Stimulated activated effector memory CD8-positive, alpha-beta T cell treated with anti-CD3 and anti-CD28 coated beads, Interleukin-12 subunit alpha, Interleukin-12 subunit beta, amount 100 ng/mL, for 72 hours (primary cell): ENCODE measurements at regions not wholly inside any gene's neighbourhood (a gene's known extent, or its start where the extent isn't known, plus 50 kb on each side); places are given as distances from the start of the nearest gene placed in this dataset.
"Not testable (repeated sequence)": the region's sequence is repeated elsewhere in the genome, so short reads cannot be mapped to it uniquely, and the experiment has no call there.

ENCODE experiments used
- ATAC-seq: fragments of 150-1000 bp; cut with Tn5 transposase; 2 replicates; pipeline ENCODE4 v1.10.0; 2021
- DNase-seq, 2 donors: peaks; one replicate each; pipeline ENCODE4 v3.0.0; 2021 to 2022; ENCODE audit warnings: low spot score in 2 of 2
- H3K27ac Mint-ChIP-seq: one replicate; pipeline ENCODE4 v1.8.0; 2022; ENCODE audit warnings: mild to moderate bottlenecking, mixed read lengths
- H3K36me3 Mint-ChIP-seq: one replicate; pipeline ENCODE4 v1.8.0; 2022; ENCODE audit warnings: mild to moderate bottlenecking, mixed read lengths
- H3K4me1 Mint-ChIP-seq: one replicate; pipeline ENCODE4 v1.8.0; 2022; ENCODE audit warnings: mixed read lengths
- H3K4me3 Mint-ChIP-seq: one replicate; pipeline ENCODE4 v1.8.0; 2022; ENCODE audit warnings: mild to moderate bottlenecking, mixed read lengths
- H3K9me3 Mint-ChIP-seq: one replicate; pipeline ENCODE4 v1.8.0; 2022; ENCODE audit warnings: mixed read lengths

DNA sequence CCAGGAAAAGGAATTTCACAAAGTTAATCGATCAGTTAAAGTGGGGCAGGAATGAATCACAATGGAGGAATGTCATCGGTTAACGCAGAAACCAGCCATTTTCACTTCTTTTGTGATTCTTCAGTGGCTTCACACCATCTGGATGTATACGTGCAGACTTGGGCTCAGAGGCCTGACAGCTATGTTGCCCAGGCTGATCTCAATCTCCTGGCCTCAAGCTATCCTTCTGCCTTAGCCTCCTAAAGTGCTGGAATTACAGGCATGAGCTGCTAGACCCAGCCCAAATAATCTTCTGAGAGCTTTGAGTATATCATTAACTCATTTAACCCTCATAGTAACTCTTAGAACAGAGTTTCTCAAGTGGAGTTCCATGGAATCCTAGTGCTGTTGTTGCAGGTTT is 126.5 kb upstream of the VANGL1 start:
- DNase-seq, result no peak
- Mint-ChIP-seq H3K27ac (no peak overlapping the region), H3K36me3 (no peaks in the 10 kb centered on the region), H3K9me3 (no peaks in the 10 kb centered on the region), H3K4me3 (no peak overlapping the region), H3K4me1 (no peaks in the 10 kb centered on the region)
- no peak for ATAC-seq

DNA sequence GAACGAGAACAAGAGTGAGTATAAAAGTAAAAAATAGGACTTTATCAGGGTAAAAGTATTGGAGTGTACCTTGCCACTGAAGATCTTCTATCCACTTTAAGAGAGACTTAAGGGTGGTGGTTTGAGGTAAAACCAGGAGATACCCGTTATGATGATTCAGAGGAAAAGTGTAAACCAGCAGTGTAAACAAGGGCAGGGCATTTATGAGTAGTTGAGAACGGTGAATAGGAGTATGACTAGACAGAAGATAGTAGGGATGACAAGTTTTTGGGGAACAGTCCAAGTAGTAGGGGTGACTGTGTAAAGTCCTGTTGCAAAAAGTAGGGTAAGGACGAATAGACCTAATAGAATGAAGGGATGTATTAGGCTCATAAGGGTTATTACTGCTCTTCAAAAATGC is 131.5 kb upstream of the VANGL1 start:
- not testable (repeated sequence) for H3K36me3 Mint-ChIP-seq, ATAC-seq, H3K27ac Mint-ChIP-seq, H3K4me3 Mint-ChIP-seq, DNase-seq, H3K4me1 Mint-ChIP-seq, H3K9me3 Mint-ChIP-seq

DNA sequence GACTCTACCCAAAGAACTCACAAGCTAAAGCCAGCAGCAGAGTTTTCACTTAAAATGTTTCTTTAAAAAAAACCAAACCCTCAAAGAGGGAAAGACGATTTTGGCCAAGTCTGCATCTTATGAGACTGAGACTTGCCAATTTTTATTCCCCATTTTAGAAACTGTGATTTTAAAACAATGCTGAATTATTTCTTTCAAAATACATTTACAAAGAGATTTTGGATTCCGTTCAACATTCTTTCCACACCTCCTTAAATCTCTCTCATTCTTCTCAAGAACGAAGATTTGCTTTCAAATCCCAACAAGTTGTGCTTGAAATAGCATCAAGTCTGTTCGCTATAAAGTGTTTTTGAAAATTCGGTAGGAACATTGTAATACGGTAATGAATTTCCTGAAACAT is 133.9 kb upstream of the VANGL1 start:
- no peaks in the 10 kb centered on the region for H3K9me3 Mint-ChIP-seq
- no peak overlapping the region for H3K4me3 Mint-ChIP-seq
- H3K4me1 Mint-ChIP-seq, result no peaks in the 10 kb centered on the region
- DNase-seq, result no peak
- ATAC-seq, result no peak
- H3K36me3 Mint-ChIP-seq, result no peaks in the 10 kb centered on the region
- H3K27ac Mint-ChIP-seq, result no peak overlapping the region

DNA sequence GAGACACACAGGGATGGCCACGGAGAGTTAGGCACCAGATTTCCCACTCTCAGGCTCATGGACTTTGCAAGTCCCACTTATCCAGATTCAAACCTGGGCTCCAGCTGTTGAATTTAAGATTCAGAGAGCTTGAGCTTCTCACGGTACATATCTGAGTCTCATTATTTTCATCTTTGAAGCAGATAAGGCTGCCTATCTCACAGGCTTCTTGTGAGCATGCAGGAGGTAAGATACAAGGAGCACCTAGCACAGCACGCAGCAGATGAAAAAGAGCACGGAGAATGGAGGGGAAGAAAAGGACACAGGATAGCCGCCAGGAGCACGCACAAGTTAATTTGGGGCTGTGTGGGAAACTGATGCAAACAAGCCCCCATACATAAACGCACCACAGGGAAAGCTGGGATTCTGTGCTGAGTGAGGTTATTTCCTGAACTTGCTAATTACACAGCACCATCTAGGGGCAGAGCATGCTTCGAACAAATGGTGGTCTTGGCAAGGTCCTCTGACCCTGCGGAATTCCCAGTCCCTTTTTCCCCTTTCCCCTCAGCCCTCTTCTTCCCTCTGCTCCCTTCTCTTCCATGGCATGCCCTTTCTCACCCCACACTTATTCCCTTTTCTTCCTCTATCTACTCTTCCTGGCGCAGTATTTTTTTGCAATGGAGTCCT is 134.7 kb upstream of the VANGL1 start:
- ATAC-seq, result no peak
- no peak overlapping the region for H3K4me3 Mint-ChIP-seq
- H3K4me1 Mint-ChIP-seq, result no peaks in the 10 kb centered on the region

DNA sequence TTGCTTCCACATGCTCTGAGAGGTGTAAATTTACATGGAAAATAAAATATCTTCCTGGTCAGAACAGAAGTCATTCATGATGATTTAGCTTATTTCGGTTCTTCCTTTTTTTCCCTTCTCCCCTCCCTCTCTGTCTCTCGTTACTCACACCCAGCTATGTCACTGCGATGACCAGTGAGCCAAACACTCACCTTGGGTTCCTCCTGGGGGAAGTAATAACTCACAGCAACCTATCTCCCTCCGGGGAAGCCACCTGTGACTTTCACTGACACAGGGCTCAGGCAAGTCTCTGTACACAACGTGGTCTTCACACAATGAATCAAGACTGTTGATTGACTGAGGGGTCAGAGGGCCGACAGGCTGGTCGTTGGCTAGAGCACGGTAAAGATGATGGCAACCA is 135.3 kb upstream of the VANGL1 start:
- DNase-seq (no peak), ATAC-seq (no peak)
- no peak overlapping the region for H3K27ac Mint-ChIP-seq
- H3K4me1 Mint-ChIP-seq, result no peaks in the 10 kb centered on the region
- H3K4me3 Mint-ChIP-seq, result no peak overlapping the region
- no peaks in the 10 kb centered on the region for H3K36me3 Mint-ChIP-seq
- H3K9me3 Mint-ChIP-seq, result no peaks in the 10 kb centered on the region

More for the DNA sequence above, 134.7 kb upstream of the VANGL1 start:
- Mint-ChIP-seq H3K36me3 (no peaks in the 10 kb centered on the region), H3K9me3 (no peaks in the 10 kb centered on the region), H3K27ac (no peak overlapping the region)
- no peak for DNase-seq

DNA sequence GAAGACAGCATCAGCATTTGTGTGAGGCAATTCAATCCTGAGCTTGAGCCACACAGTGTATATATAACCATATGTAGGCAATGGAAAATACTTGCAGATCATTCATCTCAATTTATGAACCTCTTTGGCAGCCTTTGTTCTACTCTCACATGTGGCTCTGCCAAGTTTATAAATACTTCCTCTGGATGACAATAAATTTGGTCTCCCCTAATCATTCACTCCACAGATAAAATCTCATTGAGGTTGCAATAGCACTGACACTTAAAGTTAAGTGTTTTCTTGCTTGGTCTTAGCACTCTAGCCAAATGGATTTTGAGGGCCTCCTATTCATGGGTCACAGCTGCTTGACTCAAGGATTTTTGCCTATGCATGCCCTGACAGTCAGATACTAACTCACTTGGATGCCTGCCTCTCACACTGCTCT is 136.6 kb upstream of the VANGL1 start:
- H3K4me3 Mint-ChIP-seq, result no peak overlapping the region
- H3K9me3 Mint-ChIP-seq, result no peaks in the 10 kb centered on the region
- no peak overlapping the region for H3K27ac Mint-ChIP-seq
- no peaks in the 10 kb centered on the region for H3K4me1 Mint-ChIP-seq
- DNase-seq (no peak), ATAC-seq (no peak)
- no peaks in the 10 kb centered on the region for H3K36me3 Mint-ChIP-seq

DNA sequence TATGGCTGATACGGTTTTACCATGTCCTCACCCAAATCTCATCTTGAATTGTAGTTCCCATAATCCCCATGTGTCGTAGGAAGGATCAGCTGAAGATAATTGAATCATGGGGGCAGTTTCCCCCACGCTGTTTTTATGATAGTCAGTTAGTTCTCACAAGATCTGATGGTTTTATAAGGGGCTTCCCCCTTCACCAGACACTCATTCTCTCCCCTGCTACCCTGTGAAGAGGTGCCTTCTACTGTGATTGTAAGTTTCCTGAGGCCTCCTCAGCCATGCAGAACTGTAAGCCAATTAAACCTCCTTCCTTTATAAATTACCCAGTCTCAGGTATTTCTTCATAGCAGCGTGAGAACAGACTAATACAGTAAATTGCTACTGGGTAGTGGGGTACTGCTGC is 139.6 kb upstream of the VANGL1 start:
- not testable (repeated sequence) for H3K27ac Mint-ChIP-seq, H3K4me3 Mint-ChIP-seq

DNA sequence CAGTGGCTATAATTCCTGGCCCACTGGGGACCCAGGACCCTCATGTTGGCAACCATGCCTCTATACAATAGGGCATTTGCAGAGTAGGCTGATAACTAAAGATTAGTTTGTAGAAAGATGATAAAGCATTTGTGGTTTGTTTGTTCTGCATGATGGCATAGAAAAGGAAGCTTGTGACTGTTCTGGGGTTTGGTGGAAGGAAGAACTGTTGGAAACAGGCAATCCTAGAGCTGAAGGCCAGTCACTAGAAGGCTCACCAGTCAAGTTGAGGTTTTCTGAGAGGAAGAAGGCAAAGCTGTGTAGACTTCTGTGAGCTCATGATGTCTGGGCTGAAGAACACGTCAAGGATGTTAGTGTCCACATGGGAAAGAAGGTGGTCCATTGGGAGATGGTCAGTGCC is 140.3 kb upstream of the VANGL1 start:
- Mint-ChIP-seq H3K27ac (no peak overlapping the region), H3K36me3 (no peaks in the 10 kb centered on the region), H3K4me3 (no peak overlapping the region), H3K4me1 (no peaks in the 10 kb centered on the region), H3K9me3 (no peaks in the 10 kb centered on the region)
- DNase-seq (no peak), ATAC-seq (no peak)

More for the DNA sequence above, 139.6 kb upstream of the VANGL1 start:
- ATAC-seq, H3K4me1 Mint-ChIP-seq, DNase-seq, H3K36me3 Mint-ChIP-seq, H3K9me3 Mint-ChIP-seq: not testable (repeated sequence)

DNA sequence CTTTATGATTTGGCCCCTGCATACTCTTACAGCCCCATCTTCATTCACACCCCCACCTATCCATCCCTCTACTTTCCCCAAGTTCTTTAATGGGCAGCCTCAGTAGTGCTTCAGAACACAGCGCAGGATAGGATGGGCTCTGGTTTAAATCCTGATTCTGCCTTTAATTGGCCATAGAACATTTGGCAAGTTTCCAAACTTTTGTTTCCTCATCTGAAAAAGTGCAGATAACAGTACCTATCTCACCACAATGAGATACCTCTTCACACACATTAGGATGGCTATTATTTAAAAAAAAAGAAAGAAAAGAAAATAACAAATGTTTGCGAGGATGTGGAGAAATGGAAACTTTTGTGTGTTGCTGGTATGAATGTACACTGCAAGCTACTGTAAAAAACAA is 142.5 kb upstream of the VANGL1 start:
- H3K4me3 Mint-ChIP-seq, result no peak overlapping the region
- H3K9me3 Mint-ChIP-seq, result no peaks in the 10 kb centered on the region
- H3K27ac Mint-ChIP-seq, result no peak overlapping the region
- no peaks in the 10 kb centered on the region for H3K36me3 Mint-ChIP-seq
- no peak for DNase-seq
- no peaks in the 10 kb centered on the region for H3K4me1 Mint-ChIP-seq
- ATAC-seq, result no peak

DNA sequence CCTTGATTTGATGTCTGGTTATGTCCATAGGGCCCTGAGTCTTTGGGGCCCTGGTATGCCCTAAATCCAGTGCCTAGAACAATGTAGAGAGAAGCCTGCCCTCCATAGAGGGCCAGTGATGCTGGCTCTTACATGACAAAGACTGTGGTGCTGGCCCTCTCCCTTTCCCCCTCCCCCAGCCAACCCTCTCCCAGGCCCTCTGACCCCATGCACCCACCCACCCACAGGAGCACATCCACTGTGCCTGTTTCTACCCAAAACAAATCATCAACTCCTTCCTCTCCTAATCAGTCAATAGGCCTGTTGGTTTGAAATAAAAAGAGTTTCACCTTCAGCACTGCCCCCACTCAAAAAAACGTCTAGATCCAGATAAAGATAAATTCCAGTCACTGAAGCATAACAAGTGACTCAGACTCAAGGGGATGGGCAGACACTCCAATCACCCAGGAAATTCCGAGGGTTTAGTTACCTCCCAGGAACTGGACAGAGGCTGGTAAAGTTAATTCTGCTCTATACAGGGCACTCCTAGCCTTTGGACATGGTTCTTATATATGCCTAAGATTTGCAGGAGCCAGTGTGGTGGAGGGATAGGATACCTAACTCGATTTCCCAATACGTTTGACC is 144.8 kb upstream of the VANGL1 start:
- DNase-seq, result no peak

DNA sequence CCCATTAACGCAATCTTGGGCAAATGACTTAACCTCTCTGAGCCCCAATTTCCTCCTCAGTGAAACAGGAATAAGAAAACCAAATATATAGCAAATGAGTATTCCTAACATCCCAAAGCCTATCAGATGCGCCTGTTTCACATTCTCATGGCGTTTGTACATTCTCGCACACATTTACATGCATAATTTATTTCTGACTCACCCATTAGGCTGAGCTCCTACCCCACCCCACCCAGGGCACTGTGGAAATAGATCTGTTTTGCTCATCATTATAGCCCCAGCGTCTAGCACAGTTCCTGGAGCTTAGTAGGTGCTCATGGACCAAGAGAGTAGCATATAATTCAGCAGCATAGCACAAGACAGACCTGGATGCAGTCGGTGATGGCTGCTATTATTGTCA is 146.1 kb upstream of the VANGL1 start:
- no peak overlapping the region for H3K27ac Mint-ChIP-seq
- no peaks in the 10 kb centered on the region for H3K4me1 Mint-ChIP-seq
- no peaks in the 10 kb centered on the region for H3K36me3 Mint-ChIP-seq
- H3K4me3 Mint-ChIP-seq, result no peak overlapping the region
- no peak for ATAC-seq
- no peaks in the 10 kb centered on the region for H3K9me3 Mint-ChIP-seq
- peak in 1 of 2 donors; percentile 10 for DNase-seq

More for the DNA sequence above, 144.8 kb upstream of the VANGL1 start:
- no peaks in the 10 kb centered on the region for H3K36me3 Mint-ChIP-seq
- H3K4me3 Mint-ChIP-seq, result no peak overlapping the region
- no peak for ATAC-seq
- H3K4me1 Mint-ChIP-seq, result no peaks in the 10 kb centered on the region
- no peak overlapping the region for H3K27ac Mint-ChIP-seq
- no peaks in the 10 kb centered on the region for H3K9me3 Mint-ChIP-seq

DNA sequence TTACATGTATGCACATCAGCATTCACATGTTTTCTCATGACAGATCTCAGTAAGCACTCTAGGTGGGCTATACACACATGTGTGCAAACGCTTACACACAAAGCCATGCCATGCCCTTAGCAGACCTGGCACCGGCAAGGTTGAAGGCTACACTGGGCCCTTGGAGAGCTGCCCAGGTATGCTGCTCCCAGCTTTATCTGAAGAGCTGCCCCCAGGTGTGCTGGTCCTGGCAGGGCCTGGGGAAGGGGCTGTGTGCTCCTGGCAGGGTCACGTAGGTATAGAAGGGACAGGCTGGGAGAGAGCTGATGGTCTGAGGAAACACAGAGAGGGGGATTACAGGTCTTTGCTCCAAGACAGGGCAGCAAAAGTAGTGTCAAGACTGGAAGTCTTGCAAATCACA is 146.7 kb upstream of the VANGL1 start:
- Mint-ChIP-seq H3K36me3 (no peaks in the 10 kb centered on the region), H3K27ac (no peak overlapping the region), H3K4me1 (no peaks in the 10 kb centered on the region), H3K4me3 (no peak overlapping the region), H3K9me3 (no peaks in the 10 kb centered on the region)
- DNase-seq, result peak in 1 of 2 donors; percentile 25
- ATAC-seq, result no peak

DNA sequence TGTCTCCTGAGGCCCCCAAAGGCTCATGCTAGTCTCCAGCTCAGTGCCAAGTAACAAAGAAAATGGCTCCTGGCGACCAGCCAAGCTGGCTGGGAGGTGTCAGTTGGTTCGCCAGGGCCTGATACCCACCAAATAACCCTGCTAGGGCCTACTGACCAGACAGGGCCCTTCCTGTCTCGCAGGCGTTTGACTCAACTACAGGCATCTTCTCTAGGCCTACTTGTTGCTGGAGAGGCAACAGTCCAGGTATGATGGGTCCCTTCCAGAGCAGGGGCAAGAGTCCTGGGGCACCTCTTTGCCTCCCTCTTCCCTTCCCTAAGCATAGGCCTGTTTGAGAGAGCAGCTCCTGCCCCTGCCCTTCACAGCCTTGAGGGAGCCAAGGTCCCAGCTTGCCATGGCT is 147.9 kb upstream of the VANGL1 start:
- no peak overlapping the region for H3K4me3 Mint-ChIP-seq
- no peaks in the 10 kb centered on the region for H3K4me1 Mint-ChIP-seq
- H3K9me3 Mint-ChIP-seq, result no peaks in the 10 kb centered on the region
- DNase-seq, result peak in 1 of 2 donors; percentile 22
- H3K27ac Mint-ChIP-seq, result no peak overlapping the region
- H3K36me3 Mint-ChIP-seq, result no peaks in the 10 kb centered on the region
- no peak for ATAC-seq

DNA sequence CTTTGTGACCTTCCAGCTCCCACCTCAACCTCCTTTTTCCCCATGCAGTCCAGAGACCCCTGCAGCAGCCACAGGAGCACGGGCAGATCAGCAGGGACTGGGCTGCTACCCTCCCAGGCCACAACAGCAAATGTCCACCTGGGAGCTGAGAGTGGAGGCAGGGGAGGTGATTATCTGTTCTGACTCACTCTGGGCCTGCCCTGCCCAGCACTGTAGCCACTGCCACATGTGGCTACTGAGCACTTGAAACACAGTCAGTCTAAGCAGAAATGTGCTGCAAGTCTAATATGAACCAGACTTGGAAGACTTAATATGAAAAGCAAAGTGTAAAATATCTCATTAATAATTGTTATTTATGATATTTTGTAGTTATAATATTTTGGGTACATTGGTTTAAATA is 148.9 kb upstream of the VANGL1 start:
- Mint-ChIP-seq H3K4me3 (no peak overlapping the region), H3K9me3 (no peaks in the 10 kb centered on the region), H3K27ac (no peak overlapping the region), H3K4me1 (no peaks in the 10 kb centered on the region), H3K36me3 (no peaks in the 10 kb centered on the region)
- ATAC-seq (no peak), DNase-seq (no peak)

DNA sequence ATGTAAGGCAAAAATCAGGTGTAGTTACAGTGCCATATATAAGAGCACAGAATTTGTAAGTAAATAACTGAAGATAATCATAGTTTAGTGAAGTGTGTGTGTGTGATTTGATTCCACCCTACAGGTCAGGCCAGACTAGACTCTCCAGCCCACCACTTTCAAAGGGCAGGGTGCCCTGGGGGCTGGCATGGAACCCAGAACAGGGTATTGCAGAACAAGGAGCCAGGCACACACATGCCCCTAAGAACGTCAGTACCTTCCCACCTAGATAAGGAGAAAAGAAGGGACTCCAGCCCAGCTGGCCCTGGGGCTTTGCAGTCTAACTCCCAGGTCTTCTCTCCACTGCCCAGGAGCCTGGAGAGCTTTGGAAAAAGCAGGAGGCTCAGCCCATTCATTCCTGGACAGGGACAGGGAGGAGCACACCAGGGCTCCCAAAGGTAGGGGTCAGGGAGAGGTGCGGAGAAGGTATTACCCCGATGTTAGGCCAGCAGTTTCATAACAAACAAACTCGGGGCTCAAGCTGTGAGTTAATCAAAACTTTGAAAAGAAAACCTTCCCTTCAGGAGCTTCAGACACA is 149.7 kb upstream of the VANGL1 start:
- Mint-ChIP-seq H3K4me3 (no peak overlapping the region), H3K9me3 (no peaks in the 10 kb centered on the region), H3K27ac (no peak overlapping the region), H3K4me1 (no peaks in the 10 kb centered on the region), H3K36me3 (no peaks in the 10 kb centered on the region)
- DNase-seq (no peak), ATAC-seq (peak; percentile 22)

DNA sequence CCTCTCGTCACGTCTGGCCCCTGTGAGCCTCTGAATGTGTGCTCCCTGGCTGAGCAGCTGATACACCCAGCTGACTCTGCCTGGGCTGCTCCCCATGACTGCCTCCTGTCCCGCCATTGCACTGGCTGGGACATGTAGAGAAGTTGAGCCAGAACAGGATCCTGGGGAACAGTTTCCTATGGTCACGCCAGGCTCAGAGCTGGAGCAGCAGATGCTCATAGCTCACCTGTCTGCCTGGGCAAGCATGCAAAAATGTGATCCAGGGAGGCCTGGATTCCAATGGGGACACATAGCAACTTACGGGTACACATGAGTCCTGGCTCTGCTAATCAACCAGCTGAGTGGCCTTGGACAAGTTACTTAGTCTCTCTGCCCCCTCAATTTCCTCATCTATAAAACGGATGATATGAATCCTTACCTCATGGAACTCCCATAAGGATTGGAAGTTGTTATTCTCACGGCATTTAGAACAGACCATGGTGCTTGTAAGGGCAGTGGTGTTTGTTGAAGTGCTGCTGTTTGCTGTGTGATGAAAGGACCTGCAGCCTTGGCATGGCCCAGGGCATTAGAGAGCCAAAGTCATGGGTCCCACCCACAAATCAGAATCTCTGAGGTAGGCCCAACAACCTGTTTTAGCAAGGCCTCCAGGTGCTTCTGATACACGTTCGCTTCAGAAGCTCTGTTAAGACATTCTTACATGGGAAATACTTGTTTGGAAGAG is 150.3 kb upstream of the VANGL1 start:
- H3K4me3 Mint-ChIP-seq, result no peak overlapping the region
- H3K27ac Mint-ChIP-seq, result no peak overlapping the region
- no peak for DNase-seq
- no peak for ATAC-seq
- H3K4me1 Mint-ChIP-seq, result no peaks in the 10 kb centered on the region
- no peaks in the 10 kb centered on the region for H3K9me3 Mint-ChIP-seq
- H3K36me3 Mint-ChIP-seq, result no peaks in the 10 kb centered on the region
